HG03457 (cell line): ENCODE measurements at regions not wholly inside any gene's neighbourhood (a gene's known extent, or its start where the extent isn't known, plus 50 kb on each side); places are given as distances from the start of the nearest gene placed in this dataset.
"Not testable (repeated sequence)": the region's sequence is repeated elsewhere in the genome, so short reads cannot be mapped to it uniquely, and the experiment has no call there.

Source experiments
- ATAC-seq: cut with Tn5 transposase; IDR thresholded peaks from one replicate; pipeline ENCODE4 v1.9.1; 2021; ENCODE audit warnings: moderate number of reproducible peaks; ENCODE audit not compliant: unreplicated experiment

GRCh38 chr5:92145852-92146251 lies 762.7 kb upstream of the ARRDC3 start:
- no peak for ATAC-seq

- ATAC-seq: no peak
Observed at GRCh38 chr5:92144824-92145223, 761.7 kb upstream of the ARRDC3 start.

- not testable (repeated sequence) for ATAC-seq
Observed at GRCh38 chr5:92132294-92132908, 749.3 kb upstream of the ARRDC3 start.

- ATAC-seq: no peak
Observed at GRCh38 chr5:92126182-92126581, 743.1 kb upstream of the ARRDC3 start.

- no peak for ATAC-seq
Observed at GRCh38 chr5:92119110-92119509, 736.0 kb upstream of the ARRDC3 start.

- ATAC-seq: no peak
Observed at GRCh38 chr5:92106808-92107207, 723.7 kb upstream of the ARRDC3 start.

- ATAC-seq: no peak
Observed at GRCh38 chr5:92104126-92104525, 721.0 kb upstream of the ARRDC3 start.

- ATAC-seq: no peak
Observed at GRCh38 chr5:92102313-92102712, 719.2 kb upstream of the ARRDC3 start.

GRCh38 chr5:92092239-92092638 lies 709.1 kb upstream of the ARRDC3 start:
- no peak for ATAC-seq

- ATAC-seq: no peak
Observed at GRCh38 chr5:92086059-92086811, 703.1 kb upstream of the ARRDC3 start.

GRCh38 chr5:92081958-92082712 lies 699.0 kb upstream of the ARRDC3 start:
- ATAC-seq: no peak

- no peak for ATAC-seq
Observed at GRCh38 chr5:92070786-92071185, 687.7 kb upstream of the ARRDC3 start.

GRCh38 chr5:92064993-92065392 lies 681.9 kb upstream of the ARRDC3 start:
- no peak for ATAC-seq

- no peak for ATAC-seq
Observed at GRCh38 chr5:92051741-92052140, 668.6 kb upstream of the ARRDC3 start.

- no peak for ATAC-seq
Observed at GRCh38 chr5:92050970-92051369, 667.9 kb upstream of the ARRDC3 start.

- no peak for ATAC-seq
Observed at GRCh38 chr5:92041911-92042660, 659.0 kb upstream of the ARRDC3 start.

- ATAC-seq: no peak
Observed at GRCh38 chr5:92041206-92041605, 658.1 kb upstream of the ARRDC3 start.

GRCh38 chr5:92029792-92030191 lies 646.7 kb upstream of the ARRDC3 start:
- not testable (repeated sequence) for ATAC-seq

- ATAC-seq: no peak
Observed at GRCh38 chr5:92023555-92023954, 640.4 kb upstream of the ARRDC3 start.

- no peak for ATAC-seq
Observed at GRCh38 chr5:92023141-92023471, 640.0 kb upstream of the ARRDC3 start.

- ATAC-seq: no peak
Observed at GRCh38 chr5:92022415-92023140, 639.5 kb upstream of the ARRDC3 start.
